WTC11 (cell line): ENCODE measurements at regions not wholly inside any gene's neighbourhood (a gene's known extent, or its start where the extent isn't known, plus 50 kb on each side); places are given as distances from the start of the nearest gene placed in this dataset.

Experiments
- ATAC-seq: fragments of 200-7000 bp; cut with Tn5 transposase; 2 replicates; pipeline ENCODE4 v1.10.0; 2021; ENCODE audit warnings: mild to moderate bottlenecking, moderate library complexity
- CTCF ChIA-PET: fragments of 300-600 bp; sonication (Branson Sonifier 250); formaldehyde crosslinking; loops from one replicate; lab custom pipeline; 2021; ENCODE audit warnings: antibody characterized with exemption; lab: Charles Lee
- POLR2A ChIA-PET: fragments of 350-600 bp; sonication (Branson Sonifier 250); formaldehyde crosslinking; loops from one replicate; lab custom pipeline; 2021; ENCODE audit warnings: antibody characterized with exemption; lab: Charles Lee
- DNase-seq: peaks from one replicate; pipeline ENCODE4 v3.0.0; 2021; ENCODE audit warnings: low spot score
- H3K27ac Mint-ChIP-seq: 2 replicates; pipeline ENCODE4 v1.8.0; 2021; ENCODE audit warnings: mixed read lengths
- H3K27me3 Mint-ChIP-seq: 2 replicates; pipeline ENCODE4 v1.8.0; 2021; ENCODE audit warnings: low read depth, mild to moderate bottlenecking, moderate library complexity, mixed read lengths
- H3K36me3 Mint-ChIP-seq: 2 replicates; pipeline ENCODE4 v1.8.0; 2021; ENCODE audit warnings: mixed read lengths
- H3K4me1 Mint-ChIP-seq: 2 replicates; pipeline ENCODE4 v1.8.0; 2022; ENCODE audit warnings: mixed read lengths
- H3K4me3 Mint-ChIP-seq: 2 replicates; pipeline ENCODE4 v1.8.0; 2021; ENCODE audit warnings: mild to moderate bottlenecking, moderate library complexity, mixed read lengths
- H3K9me3 Mint-ChIP-seq: 2 replicates; pipeline ENCODE4 v1.8.0; 2021; ENCODE audit warnings: mixed read lengths
- AR ChIP-seq: fragments of 250-450 bp; sonication (Bioruptor Pico); IDR thresholded peaks from 2 replicates; pipeline ENCODE4 v1.9.0; 2021; ENCODE audit warnings: mild to moderate bottlenecking
- ARID4B ChIP-seq: sonication (generic); formaldehyde crosslinking; IDR thresholded peaks from 2 replicates; pipeline ENCODE4 v1.8.0; 2023; ENCODE audit warnings: missing genetic modification reagents, mild to moderate bottlenecking, borderline replicate concordance
- FOXP1 ChIP-seq: sonication (generic); formaldehyde crosslinking; IDR thresholded peaks from 2 replicates; pipeline ENCODE4 v1.8.0; 2022; ENCODE audit warnings: missing genetic modification reagents, mild to moderate bottlenecking, moderate library complexity, borderline replicate concordance
- GTF2I ChIP-seq: fragments of 250-450 bp; sonication (Bioruptor Pico); conservative IDR thresholded peaks from 2 replicates; pipeline ENCODE4 v1.4.0; 2021; ENCODE audit warnings: mild to moderate bottlenecking
- IRF1 ChIP-seq: sonication (generic); formaldehyde crosslinking; IDR thresholded peaks from 2 replicates; pipeline ENCODE4 v1.8.0; 2023; ENCODE audit warnings: missing genetic modification reagents
- MLX ChIP-seq: sonication (generic); formaldehyde crosslinking; IDR thresholded peaks from 2 replicates; pipeline ENCODE4 v1.8.1; 2023; ENCODE audit warnings: mild to moderate bottlenecking, missing genetic modification reagents, moderate library complexity
- NR1H2 ChIP-seq: sonication (generic); formaldehyde crosslinking; IDR thresholded peaks from 2 replicates; pipeline ENCODE4 v1.9.0; 2021; ENCODE audit warnings: mild to moderate bottlenecking, moderate library complexity, missing genetic modification reagents
- OVOL2 ChIP-seq: fragments of 250-450 bp; sonication (Bioruptor Pico); IDR thresholded peaks from 2 replicates; pipeline ENCODE4 v1.9.0; 2021; ENCODE audit warnings: mild to moderate bottlenecking, borderline replicate concordance
- PRDM15 ChIP-seq: sonication (generic); formaldehyde crosslinking; IDR thresholded peaks from 2 replicates; pipeline ENCODE4 v1.8.0; 2022; ENCODE audit warnings: missing genetic modification reagents
- SMAD4 ChIP-seq: sonication (generic); formaldehyde crosslinking; IDR thresholded peaks from 2 replicates; pipeline ENCODE4 v1.8.0; 2022; ENCODE audit warnings: mild to moderate bottlenecking, missing genetic modification reagents
- TCF7 ChIP-seq: sonication (generic); formaldehyde crosslinking; IDR thresholded peaks from 2 replicates; pipeline ENCODE4 v1.8.0; 2022; ENCODE audit warnings: mild to moderate bottlenecking, low read depth, missing genetic modification reagents, moderate library complexity
- TEAD1 ChIP-seq: sonication (generic); formaldehyde crosslinking; IDR thresholded peaks from 2 replicates; pipeline ENCODE4 v1.8.0; 2022; ENCODE audit warnings: mild to moderate bottlenecking, missing genetic modification reagents
- TP53 ChIP-seq: sonication (generic); formaldehyde crosslinking; IDR thresholded peaks from 2 replicates; pipeline ENCODE4 v1.8.1; 2023; ENCODE audit warnings: mild to moderate bottlenecking, missing genetic modification reagents
- ZNF121 ChIP-seq: sonication (generic); formaldehyde crosslinking; IDR thresholded peaks from 2 replicates; pipeline ENCODE4 v1.8.0; 2023; ENCODE audit warnings: missing genetic modification reagents
- ZNF396 ChIP-seq: fragments of 250-450 bp; sonication (Bioruptor Pico); IDR thresholded peaks from 2 replicates; pipeline ENCODE4 v1.8.0; 2021; ENCODE audit warnings: mild to moderate bottlenecking, moderate library complexity, borderline replicate concordance
- ZNF512 ChIP-seq: sonication (generic); formaldehyde crosslinking; IDR thresholded peaks from 2 replicates; pipeline ENCODE4 v1.8.1; 2022; ENCODE audit warnings: missing genetic modification reagents, borderline replicate concordance

- no peak for TF ChIP-seq ARID4B (CRISPR knock-in tag)
- TF ChIP-seq, all 79 proteins: peak for 0
These were observed 733.9 kb upstream of the ZWINT start (continued) for GRCh38 chr10:57094965-57095364.

- Mint-ChIP-seq H3K27me3 (no peaks in the 10 kb centered on the region), H3K27ac (no peak overlapping the region), H3K36me3 (peaks cover 25% of the 10 kb centered on the region), H3K4me1 (peaks cover 5% of the 10 kb centered on the region), H3K9me3 (peaks cover 30% of the 10 kb centered on the region), H3K4me3 (no peak overlapping the region)
- ATAC-seq (no peak), DNase-seq (no peak)
- ChIA-PET CTCF (no interaction called here), POLR2A (no interaction called here)
- no peak for TF ChIP-seq ARID4B (CRISPR knock-in tag)
- TF ChIP-seq GTF2I (CRISPR knock-in tag), result no peak
- TF ChIP-seq ZNF121 (CRISPR knock-in tag), result no peak
- TF ChIP-seq PRDM15 (CRISPR knock-in tag), result no peak
- TF ChIP-seq AR (CRISPR knock-in tag), result no peak
- no peak for TF ChIP-seq OVOL2 (CRISPR knock-in tag)
- TF ChIP-seq SMAD4 (CRISPR knock-in tag), result no peak
- TF ChIP-seq ZNF512 (CRISPR knock-in tag), result no peak
- no peak for TF ChIP-seq NR1H2
- TF ChIP-seq TP53 (CRISPR knock-in tag), result no peak
- TF ChIP-seq MLX (CRISPR knock-in tag), result no peak
- TF ChIP-seq FOXP1 (CRISPR knock-in tag), result no peak
- no peak for TF ChIP-seq ZNF396 (CRISPR knock-in tag)
- no peak for TF ChIP-seq IRF1
- no peak for TF ChIP-seq TCF7 (CRISPR knock-in tag)
- TF ChIP-seq TEAD1 (CRISPR knock-in tag), result no peak
These were observed 733.0 kb upstream of the ZWINT start for GRCh38 chr10:57094083-57094482.
